ENCODE measurements at regions not wholly inside any gene's neighbourhood (a gene's known extent, or its start where the extent isn't known, plus 50 kb on each side); places are given as distances from the start of the nearest gene placed in this dataset.
"Not testable (repeated sequence)": the region's sequence is repeated elsewhere in the genome, so short reads cannot be mapped to it uniquely, and the experiment has no call there.

GRCh38 chr9:88886762-88887161 lies 104.5 kb upstream of the S1PR3 start:
- CTCF ChIA-PET (ENCODE audit: partially characterized antibody), result interaction anchor here (1.3 kb wide), 1 partner anchor 9 kb away, joined by 3 read pairs; no protein-coding TSS in a partner anchor
- H4K91ac ChIP-seq (replicated peaks; ENCODE audit: insufficient read length, low read length); H3K4me1 ChIP-seq (replicated peaks in 1 of 4; ENCODE audit: control insufficient read depth in 3 of 4, insufficient read depth in 4 of 4, low read length in 3 of 4); H3K27me3 ChIP-seq (replicated peaks in 1 of 4; ENCODE audit: control insufficient read depth in 3 of 4, extremely low read depth in 1 of 4, insufficient read depth in 3 of 4, low read length in 3 of 4); H3K14ac ChIP-seq (ENCODE audit: insufficient read length); H3K9ac ChIP-seq (replicated peaks in 1 of 4; ENCODE audit: extremely low read depth in 1 of 4, low read depth in 3 of 4, low read length in 3 of 4); DNase-seq (ENCODE audit: low read depth in 1 of 2, low spot score in 2 of 2); H2BK120ac ChIP-seq (replicated peaks; ENCODE audit: low read depth, low read length); H3K4me3 ChIP-seq (ENCODE audit: extremely low read depth in 1 of 4, insufficient read depth in 2 of 4, low read depth in 3 of 4, low read length in 4 of 4); H3K27ac ChIP-seq (ENCODE audit: low read depth, low read length); H3K23ac ChIP-seq (ENCODE audit: insufficient read length); H3K9me3 ChIP-seq (ENCODE audit: insufficient read depth in 2 of 2, low read depth in 1 of 2, low read length in 1 of 2); H2BK12ac ChIP-seq (ENCODE audit: low read depth, low read length); H2BK15ac ChIP-seq (ENCODE audit: low read length); H3K36me3 ChIP-seq (ENCODE audit: control insufficient read depth in 2 of 4, insufficient read depth in 4 of 4, low read length in 3 of 4); H2AK5ac ChIP-seq (ENCODE audit: low read depth, low read length); H3K79me2 ChIP-seq (ENCODE audit: control insufficient read depth in 1 of 2, insufficient read depth in 2 of 2, low read length in 2 of 2); H4K20me1 ChIP-seq (replicated peaks in 1 of 2; ENCODE audit: control insufficient read depth in 1 of 2, insufficient read depth in 2 of 2, low read length in 2 of 2); H2AFZ ChIP-seq (ENCODE audit: low read length); H3K56ac ChIP-seq (replicated peaks; ENCODE audit: insufficient read length, low read depth, low read length); H2BK5ac ChIP-seq (ENCODE audit: low read depth, low read length); H4K8ac ChIP-seq (ENCODE audit: extremely low read depth, insufficient read depth, low read length); H4K5ac ChIP-seq (ENCODE audit: insufficient read length, low read depth, low read length); H3K79me1 ChIP-seq (ENCODE audit: low read depth, low read length); H2BK20ac ChIP-seq (ENCODE audit: low read length); POLR2A ChIA-PET (ENCODE audit: partially characterized antibody); H3K18ac ChIP-seq (ENCODE audit: extremely low read depth, low read length); H3K4me2 ChIP-seq (ENCODE audit: insufficient read depth in 1 of 2, low read depth in 2 of 2, low read length in 2 of 2); H3K23me2 ChIP-seq (ENCODE audit: low read depth, low read length); H3K4ac ChIP-seq (replicated peaks; ENCODE audit: insufficient read length, low read depth, low read length); FAIRE-seq: not testable (repeated sequence)
- TF ChIP-seq CTCF (IDR thresholded peaks at IDR 0.05; ENCODE audit: control extremely low read depth in 1 of 3, insufficient read depth in 1 of 3, low read depth in 1 of 3, low read length in 3 of 3), result peak in 2 of 3 experiments; percentile 4 to 7; a peak in 1 of 4 replicates
- WGBS, 2 experiments (ENCODE audit: extremely low coverage in 1 of 2, insufficient coverage in 1 of 2, insufficient read length in 1 of 2, insufficient replicate concordance in 2 of 2, low coverage in 1 of 2, low lambda C conversion rate in 2 of 2, missing lambda C conversion rate in 1 of 2), result 50% methylated on average over 2 of the region's 2 CpGs; no CpG with 5 or more reads in 1 of the 2 experiments

Measured in H1 (cell line).